Cortex of kidney (tissue), 1 donor: ENCODE measurements at regions not wholly inside any gene's neighbourhood (a gene's known extent, or its start where the extent isn't known, plus 50 kb on each side); places are given as distances from the start of the nearest gene placed in this dataset.

Experiments used
- DNase-seq: peaks from one replicate; lab custom pipeline; 2025; lab: John Stamatoyannopoulos, UW

DNA sequence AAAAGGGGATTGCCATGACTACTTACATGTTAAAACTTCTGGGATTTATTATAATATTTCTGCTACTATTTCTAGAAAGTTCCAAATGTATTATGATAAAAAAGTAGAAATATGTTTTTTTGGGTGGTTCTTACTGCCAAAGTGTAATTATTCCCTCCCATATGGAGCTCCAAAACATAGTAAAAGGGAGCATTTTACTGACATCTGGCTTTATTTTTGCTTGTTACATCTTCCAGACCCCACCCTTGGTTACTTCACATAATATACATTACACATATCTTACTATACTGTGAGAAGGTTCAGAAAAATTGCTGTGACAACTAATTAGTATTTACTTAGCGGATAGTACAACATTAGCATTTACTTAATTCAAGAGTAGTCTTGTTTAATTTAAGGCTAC lies 205.1 kb upstream of the TLL1 start:
- no peak for DNase-seq

DNA sequence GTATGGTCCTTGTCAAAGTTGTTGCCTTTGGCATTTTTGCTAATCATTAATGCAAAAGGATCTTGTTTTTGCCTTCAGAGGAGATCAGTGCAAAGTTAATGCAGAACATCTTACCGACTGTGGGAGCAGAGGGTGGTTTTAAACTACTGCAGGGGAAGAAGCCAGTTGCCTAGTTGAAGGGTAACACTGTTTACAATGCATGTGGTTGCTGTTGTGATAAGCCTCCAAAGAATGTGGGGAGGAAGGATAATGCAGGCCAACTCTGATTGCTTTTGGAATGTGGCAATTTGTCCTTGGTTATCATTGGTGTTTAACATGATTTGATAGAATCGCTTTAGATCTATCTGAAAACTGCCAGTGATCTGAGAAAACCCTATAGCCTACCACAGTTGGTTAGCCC lies 204.3 kb upstream of the TLL1 start:
- no peak for DNase-seq

DNA sequence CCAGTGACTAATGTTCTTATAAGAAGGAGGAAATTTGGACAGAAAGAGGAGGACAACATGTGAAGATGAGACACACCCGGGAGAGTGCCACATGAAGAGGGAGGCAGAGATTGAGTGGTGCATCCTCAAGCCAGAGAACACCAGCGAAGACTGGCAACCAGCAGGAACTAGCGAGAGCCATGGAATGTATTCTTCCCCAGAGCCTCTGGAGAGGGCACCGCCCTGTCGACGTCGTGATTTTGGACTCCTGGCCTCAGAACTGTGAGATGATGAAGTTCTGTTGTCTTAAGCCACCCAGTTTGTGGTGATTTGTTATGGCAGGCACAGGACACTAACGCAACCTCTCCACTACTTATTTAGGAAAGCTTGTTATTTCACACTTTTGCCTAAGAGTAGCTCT lies 196.0 kb upstream of the TLL1 start:
- DNase-seq, result no peak

DNA sequence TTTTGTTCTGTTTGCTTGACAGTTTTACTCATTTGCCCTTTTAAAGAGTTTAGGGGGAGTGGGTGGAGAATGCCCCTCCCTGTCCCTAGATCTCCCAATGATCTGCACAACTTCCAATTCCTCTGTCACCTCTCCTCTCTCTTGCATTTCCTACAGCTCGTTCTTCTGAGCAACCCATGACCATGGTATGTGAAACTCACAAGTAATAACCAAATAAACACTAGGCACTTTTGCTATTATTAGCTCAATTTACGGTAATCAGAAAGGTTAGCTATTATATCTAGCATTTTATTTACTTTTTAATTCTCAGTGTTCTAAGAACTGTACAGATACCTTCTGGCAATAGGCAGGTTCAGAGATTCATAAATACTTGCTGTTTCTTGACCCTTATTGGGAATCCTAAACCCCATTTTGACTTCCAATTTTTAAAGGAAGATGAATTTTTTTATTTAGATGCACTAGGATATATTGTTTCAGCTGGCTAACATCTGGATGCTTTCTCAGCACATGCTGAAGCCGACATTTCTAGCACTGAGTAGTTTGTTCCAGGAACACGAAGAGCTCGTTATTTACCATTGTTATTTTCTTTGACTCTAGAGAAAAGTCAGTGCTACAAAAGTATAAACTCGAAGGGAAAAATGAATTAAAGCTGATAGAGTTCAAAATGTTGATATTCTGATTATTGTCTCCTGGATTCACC lies 194.7 kb upstream of the TLL1 start:
- no peak for DNase-seq

DNA sequence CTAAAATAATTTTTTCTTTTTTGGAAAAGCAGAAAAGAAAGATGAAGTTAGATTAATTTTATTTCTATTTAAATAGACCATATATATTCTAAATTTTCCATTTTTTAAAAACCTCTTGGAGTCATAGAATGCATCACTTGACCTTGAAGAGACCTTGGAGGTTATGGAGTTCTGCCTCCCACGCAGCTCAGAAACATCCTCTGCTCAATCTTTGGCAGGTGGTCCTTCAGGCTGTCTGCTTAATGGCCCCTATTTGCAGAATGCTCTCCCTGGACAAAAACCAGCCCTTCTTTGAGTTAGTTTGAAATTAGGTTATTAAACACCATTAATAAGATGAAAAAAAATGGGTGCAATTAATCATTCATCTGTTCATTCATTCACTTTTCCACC lies 194.1 kb upstream of the TLL1 start:
- DNase-seq, result no peak

DNA sequence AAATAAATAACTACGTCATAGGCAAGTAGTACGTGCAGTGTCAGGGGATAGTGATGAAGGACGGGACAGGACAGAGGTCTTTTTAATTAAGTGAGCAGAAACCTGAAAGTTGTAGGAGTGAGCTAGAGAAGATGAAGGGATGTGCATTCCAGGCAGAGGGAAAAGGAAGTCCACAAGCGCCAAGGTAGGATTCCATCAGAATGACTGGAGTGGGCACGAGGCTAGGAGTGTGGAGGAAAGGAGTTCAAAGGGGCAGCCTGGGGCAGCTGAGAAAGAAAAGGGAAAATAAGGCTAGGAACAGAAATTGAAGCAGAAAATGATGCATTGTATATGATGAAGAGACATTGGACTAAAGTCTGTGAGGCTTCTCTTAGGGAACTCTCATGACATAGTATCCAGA lies 192.2 kb upstream of the TLL1 start:
- DNase-seq, result no peak

DNA sequence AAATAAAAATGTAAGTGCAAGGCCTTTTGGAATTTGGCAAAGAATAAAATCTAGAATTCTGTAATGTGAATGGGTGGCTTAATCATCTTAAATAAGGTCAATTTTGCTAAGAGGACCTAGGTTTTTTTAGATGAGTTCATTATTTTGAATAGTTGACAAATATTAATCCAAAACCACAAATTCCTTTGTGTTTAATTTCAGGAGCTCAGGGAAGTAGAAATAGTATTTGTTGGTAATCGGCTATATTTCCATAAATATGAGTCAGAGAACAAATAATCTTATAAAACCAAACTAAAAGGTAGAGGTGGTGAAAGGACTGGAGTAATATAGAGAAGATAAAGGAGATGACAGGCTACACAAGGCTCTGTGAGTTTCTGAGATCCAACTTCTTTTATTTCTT lies 190.4 kb upstream of the TLL1 start:
- no peak for DNase-seq

DNA sequence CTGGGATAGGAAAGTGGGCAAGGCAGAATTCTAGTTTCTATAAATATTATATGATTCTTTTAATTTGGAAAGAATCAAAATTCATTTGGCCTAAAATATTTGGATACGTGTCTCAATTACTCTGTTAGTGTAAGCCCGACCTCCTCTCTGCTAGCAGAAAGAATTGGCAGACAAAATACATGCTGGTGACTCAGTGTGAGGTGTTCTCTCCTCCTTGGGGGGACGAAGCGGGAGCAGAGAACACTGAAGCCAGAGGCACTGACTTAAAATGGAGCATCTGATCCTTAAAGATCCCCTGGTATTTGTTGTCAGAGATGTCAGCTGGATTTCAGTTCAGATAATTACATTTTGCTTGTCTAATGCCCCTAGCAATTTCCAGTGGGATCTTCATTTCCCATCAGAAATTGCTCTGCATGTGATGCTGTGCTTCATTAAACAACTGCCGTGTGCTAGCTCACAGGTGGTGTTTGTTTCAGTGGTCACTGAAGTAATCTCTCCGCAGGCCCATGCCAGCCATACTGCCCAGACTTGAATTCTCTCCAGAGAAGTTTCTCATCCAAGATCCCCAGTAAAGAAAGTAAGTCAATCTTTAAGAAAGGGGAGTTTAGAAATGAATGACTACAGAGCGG lies 188.7 kb upstream of the TLL1 start:
- DNase-seq, result no peak

DNA sequence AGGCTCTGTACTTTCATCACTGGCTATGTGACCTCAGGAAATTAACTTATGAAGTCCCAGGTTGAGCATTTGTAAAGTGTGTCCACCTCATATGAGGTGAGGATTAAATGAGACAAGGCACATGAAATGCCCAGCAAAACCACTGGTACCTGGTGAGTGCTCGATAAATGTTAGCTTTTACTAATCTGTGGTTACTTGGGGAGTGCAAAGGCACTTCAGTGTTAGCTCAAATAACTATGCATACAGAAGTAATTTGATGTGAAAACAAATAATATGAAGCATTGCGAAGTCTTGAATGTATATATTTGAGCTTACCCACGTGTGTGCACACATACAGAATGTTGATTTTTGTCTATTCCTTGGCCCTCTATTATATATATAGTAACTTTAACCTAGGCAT lies 186.3 kb upstream of the TLL1 start:
- no peak for DNase-seq

DNA sequence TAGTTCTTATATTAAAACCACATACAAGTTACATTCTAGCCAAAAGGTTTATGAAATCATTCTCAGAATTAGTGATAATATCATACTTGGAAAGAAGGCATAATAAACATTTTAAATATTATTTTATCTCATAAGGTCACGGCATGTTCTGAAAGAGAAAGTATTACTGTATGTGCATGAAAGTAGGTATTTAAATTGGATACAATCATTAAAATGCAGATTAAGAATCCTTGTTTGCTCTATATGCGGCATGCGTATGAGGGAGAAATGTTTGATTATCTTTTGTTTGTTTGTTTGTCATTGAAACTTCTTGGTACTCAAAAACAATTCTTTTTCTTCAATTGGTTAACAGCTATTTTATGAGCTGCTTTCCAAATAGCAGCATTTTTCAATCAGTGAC lies 183.9 kb upstream of the TLL1 start:
- DNase-seq, result no peak

DNA sequence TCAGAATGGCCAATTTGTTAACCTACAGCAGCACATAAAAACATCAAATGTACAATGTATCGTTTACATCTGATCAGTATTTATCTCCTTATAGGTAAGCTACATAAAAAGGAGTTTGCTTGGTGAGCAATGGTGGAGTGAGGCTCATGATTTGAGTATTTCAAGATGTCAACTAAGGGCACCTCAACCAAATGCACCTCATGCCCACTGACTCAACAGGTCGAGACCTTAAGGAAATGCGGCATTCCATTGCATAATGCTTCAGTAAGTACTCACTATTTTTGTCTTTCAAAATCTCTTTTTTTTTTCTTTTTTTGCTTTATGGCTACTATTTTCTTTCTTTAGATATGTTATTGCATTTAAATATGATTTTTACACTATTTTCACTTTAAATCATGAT lies 181.0 kb upstream of the TLL1 start:
- DNase-seq, result no peak

DNA sequence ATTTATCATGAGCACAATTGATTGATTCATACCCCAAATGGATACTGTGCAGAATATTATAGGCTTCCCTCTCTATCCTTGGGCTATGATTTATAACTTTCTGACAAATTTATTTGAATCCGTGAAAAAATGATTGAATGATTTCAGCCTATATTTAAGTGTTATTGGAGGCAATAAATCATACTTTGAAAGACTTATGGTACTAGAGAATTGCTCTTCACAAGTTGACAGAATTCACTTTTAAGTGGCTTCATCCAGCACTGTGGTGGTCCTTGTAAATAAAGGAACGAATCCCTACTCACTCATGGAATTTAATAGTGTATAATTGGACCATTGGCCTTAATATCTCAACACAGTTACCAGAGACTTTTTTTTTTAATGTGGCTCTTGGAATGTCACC lies 174.8 kb upstream of the TLL1 start:
- no peak for DNase-seq

DNA sequence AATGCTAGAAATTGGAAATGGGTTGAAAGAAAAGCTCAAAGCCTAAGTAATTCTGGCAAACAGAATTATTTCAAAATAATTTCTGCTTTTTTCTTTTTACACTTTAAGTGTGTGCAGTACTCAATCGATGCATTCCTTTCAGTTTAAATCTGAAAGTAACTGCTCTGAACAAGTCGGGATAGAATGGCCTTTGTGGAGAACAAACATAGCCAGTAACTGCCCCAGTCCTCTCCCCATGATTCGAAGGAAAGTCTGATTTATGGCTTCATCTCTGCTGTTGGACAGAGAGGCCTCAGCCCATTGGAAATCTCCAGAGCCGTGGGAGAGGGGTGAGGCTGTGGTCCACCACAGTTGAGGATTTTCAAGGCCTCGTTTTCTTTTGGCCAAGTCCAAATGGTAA lies 174.0 kb upstream of the TLL1 start:
- DNase-seq, result no peak

DNA sequence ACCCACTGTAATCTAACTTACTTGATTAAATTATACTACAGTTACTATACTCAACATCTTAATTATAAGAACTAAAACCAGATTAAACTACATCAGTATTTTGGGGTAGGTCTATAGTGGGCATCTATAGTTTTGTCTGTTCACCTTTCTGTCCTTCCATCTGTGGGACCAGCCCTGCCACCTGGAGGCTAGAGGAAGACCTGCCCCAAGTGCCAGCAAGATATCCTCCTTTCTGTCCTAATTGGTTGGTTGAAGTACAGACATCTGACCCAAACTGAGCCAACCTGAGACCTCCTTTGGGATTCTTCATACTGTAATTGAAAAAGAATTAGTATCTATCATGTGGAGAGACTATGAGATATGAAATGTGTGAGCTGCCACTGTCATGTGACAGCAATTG lies 172.2 kb upstream of the TLL1 start:
- DNase-seq, result no peak

DNA sequence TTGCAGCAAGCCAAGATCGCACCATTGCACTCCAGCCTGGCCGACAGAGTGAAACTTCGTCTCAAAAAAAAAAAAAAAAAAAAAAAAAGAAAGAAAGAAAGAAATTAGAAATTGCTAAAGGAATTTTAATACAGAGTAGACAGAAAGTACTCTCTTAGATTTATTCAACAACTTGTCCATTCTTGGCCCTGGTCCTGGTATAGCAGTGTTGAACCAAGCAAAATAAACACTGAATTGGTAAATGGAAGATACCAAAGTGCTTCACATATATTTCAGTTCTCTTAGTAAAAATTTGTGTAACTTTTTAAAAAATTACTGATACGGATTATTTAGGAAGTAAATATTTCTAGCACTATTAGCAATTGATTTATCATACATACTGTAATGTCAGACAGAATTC lies 165.9 kb upstream of the TLL1 start:
- no peak for DNase-seq

DNA sequence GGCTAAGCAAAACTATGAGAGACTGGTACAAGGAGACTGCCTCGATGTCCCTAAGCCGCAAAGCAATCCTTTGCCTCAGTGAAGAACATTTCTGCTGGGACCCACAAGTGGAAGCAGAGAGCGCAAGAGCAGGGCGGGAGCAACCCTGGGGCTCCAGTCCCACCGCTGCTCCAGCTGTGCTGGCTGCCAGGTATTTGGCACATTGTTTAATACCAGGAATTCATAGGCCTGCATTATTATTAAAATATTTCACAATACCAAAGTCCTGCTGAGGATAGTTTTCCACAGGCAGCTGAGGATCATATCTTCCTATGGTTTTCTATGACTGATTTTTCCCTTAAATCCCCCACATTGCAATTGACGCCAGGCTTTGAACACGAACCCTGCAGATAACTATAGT lies 163.5 kb upstream of the TLL1 start:
- no peak for DNase-seq

DNA sequence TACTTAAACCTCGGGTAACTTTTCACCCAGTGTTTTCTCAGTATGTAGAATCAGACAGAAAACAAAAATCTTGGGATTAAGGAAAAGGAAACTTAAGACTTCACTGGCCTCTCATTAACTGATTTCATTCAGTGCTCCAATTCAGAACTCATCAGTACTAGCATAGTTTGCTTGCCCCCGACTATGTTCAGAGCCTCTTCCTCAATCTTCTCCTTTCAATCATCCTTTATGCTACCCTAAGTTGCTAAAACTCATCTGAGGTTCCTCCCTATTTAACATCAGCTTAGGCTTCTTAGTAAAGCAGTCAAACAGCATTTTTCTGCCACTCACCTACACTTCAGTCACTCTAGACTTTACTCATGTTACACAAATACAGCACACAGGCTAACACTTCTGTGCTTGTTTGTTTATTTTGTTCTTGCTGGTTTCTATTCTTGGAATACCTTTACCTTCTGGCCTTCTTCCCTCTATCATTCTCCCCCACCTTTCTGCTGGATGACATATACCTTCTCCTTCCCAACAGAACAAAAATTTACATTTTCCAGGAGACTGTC lies 163.0 kb upstream of the TLL1 start:
- no peak for DNase-seq

DNA sequence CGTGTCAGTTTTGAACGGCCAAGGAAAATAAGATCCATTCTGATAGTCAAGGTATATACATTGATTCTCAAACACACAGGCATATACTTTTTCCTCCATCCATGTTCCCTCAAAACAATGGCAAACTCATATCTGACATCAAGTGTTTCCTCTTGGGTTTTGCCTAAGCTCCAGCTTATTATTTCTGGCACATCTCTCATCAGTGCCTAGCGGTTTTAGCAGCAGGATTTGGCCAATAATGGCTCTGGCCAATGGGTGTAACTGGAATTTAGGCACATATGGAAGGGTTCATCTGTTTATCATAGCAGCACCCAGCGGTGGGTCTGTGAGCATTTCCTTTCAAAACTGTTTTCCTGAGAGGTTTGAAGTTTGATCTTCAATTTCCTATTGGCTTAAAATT lies 161.6 kb upstream of the TLL1 start:
- no peak for DNase-seq

DNA sequence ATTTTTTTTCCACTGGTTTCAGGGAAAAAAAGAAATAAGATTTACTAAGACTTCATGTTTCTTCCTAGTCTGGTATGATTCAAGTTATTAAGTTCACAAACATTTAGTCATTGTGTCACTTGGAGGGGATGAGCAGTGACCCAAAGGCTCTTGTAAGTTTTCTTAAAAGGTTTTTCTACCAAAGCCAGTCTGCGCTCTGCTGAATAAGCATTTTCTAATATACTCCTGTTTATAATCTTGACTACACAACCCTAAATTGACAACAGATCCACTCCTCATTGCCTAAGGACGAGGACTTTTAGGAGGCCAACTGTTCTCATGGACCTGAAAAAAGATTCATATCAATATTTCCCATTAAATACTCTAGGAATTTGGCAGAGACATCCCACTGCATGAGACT lies 161.1 kb upstream of the TLL1 start:
- DNase-seq, result no peak

DNA sequence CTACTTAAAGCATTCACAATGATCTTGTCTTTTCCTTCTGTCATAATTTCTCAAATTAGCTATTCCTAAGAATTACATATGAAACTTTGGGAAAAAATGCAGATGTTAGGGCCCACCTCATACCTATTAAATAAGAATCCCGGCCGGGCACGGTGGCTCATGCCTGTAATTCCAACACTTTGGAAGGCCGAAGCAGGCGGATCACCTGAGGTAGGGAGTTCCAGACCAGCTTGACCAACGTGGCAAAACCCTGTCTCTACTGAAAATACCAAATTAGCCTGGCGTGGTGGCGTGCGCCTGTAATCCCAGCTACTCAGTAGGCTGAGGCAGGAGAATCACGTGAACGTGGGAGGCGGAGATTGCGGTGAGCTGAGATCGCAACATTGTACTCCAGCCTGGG lies 158.4 kb upstream of the TLL1 start:
- DNase-seq, result no peak

DNA sequence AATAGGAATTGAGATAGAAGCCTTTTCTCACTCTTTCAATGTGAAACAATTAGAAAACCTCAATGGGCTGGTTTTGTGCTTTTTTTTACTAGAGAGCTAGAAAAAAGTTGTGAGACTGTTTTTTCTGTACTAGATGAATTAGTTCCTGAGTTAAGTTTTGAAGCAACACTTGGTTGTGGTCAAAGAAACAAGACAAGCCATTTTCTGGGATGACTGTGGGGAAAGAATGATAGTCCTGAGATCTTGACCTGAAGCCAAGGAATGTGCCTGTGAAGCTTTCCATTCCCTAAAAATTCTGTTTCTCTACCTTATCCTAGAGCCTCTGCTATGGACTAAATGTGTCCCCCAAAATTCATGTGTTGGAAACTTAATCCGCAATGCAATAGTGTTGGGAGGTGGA lies 157.8 kb upstream of the TLL1 start:
- no peak for DNase-seq

DNA sequence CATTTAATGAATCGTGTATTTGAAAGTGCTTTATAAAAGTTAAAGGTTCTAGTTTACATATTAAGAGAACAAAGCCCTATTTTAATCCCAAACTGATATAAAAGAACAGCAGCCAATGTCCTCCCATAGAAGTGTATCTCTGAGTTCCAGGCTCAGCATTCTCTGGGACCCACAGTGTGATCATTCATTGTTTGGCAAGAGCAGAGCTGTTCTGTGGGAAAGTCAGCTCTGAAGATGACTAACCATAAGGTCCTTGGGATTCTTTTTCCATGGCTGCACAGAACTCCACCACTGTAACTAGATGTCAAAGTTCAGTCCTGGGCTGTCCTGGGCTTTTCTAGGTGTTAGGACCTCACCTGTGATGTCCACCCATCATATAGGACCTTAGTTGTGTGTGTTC lies 157.0 kb upstream of the TLL1 start:
- DNase-seq, result no peak

DNA sequence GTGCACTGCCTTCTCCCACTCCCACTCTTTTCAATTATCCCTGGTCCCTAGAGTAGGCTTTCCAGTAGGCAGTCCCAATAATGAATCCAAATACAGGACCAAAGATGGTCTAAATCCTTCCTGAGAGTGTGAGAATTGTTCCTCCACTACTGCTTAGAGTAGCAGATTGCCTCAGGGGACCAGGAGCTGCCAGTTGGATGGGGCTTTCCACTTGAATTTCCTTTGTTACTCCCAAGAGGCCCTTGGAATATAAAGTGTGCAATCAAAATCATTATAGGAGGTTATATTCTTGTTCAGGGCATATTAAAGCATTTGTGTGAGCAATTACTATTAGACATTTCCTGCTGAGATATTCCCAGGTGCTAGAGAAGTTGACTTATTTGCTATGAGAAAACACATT lies 156.6 kb upstream of the TLL1 start:
- DNase-seq, result no peak

DNA sequence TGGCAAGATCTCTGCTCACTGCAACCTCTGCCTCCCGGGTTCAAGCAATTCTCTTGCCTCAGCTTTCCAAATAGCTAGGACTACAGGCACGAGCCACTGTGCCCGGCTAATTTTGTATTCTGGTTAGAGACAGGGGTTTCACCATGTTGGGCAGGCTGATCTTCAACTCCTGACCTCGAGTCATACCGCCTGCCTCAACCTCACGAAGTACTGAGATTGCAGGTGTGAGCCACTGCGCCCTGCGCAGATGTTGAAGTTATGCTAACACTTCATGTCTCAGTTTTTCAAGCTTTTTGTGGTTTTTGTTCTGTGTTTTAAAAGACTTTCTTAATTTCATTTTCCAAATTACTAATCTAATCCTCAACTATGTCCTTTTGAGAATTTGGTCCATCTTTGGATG lies 154.4 kb upstream of the TLL1 start:
- no peak for DNase-seq
